Ascending aorta (tissue), 2 donors: ENCODE measurements at regions not wholly inside any gene's neighbourhood (a gene's known extent, or its start where the extent isn't known, plus 50 kb on each side); places are given as distances from the start of the nearest gene placed in this dataset.

Experiments
- DNase-seq, 2 donors: peaks; one replicate each; pipeline ENCODE4 v3.0.0-alpha.2; 2019; ENCODE audit warnings: low spot score in 2 of 2
- H3K27ac ChIP-seq, 2 donors: fragments of 200-600 bp; sonication (generic); one replicate each; pipeline ENCODE4 v1.5.1; 2016 to 2017; ENCODE audit warnings: mild to moderate bottlenecking in 1 of 2
- H3K27me3 ChIP-seq: fragments of 200-600 bp; sonication (generic); one replicate; pipeline ENCODE4 v1.5.1; 2017
- H3K36me3 ChIP-seq, 2 donors: fragments of 200-600 bp; sonication (generic); one replicate each; pipeline ENCODE4 v1.5.1; 2016
- H3K4me1 ChIP-seq, 2 donors: fragments of 200-600 bp; sonication (generic); one replicate each; pipeline ENCODE4 v1.5.1; 2016 to 2017; ENCODE audit warnings: mild to moderate bottlenecking in 1 of 2
- H3K4me3 ChIP-seq, 2 donors: fragments of 200-600 bp; sonication (generic); one replicate each; pipeline ENCODE4 v1.5.1; 2016 to 2017; ENCODE audit warnings: mild to moderate bottlenecking in 1 of 2
- H3K9me3 ChIP-seq, 2 donors: fragments of 200-600 bp; sonication (generic); one replicate each; pipeline ENCODE4 v1.5.1; 2016
- intact Hi-C: fragments of 100-400 bp; cut with DNase I; formaldehyde crosslinking; loops from one replicate; pipeline ENCODE4 v1.15.1; 2023
- TF ChIP-seq, protein P1 (sequence below), 3 experiments: fragments of 200-600 bp in 2 of 3; fragments of 450-650 bp in 1 of 3; sonication (generic) in 2 of 3; IDR thresholded peaks; one replicate each; pipeline ENCODE4 v1.5.1; 2016 to 2019; ENCODE audit warnings: antibody characterized with exemption in 3 of 3, mild to moderate bottlenecking in 1 of 3, moderate library complexity in 1 of 3

- Histone ChIP-seq H3K27me3 (no peaks in the 10 kb centered on the region), H3K36me3 (no peaks in the 10 kb centered on the region), H3K27ac (no peak overlapping the region), H3K9me3 (no peaks in the 10 kb centered on the region), H3K4me1 (no peaks in the 10 kb centered on the region), H3K4me3 (no peak overlapping the region)
- intact Hi-C loops, result no loop called here
- no peak for DNase-seq
- TF ChIP-seq, protein P1, sequence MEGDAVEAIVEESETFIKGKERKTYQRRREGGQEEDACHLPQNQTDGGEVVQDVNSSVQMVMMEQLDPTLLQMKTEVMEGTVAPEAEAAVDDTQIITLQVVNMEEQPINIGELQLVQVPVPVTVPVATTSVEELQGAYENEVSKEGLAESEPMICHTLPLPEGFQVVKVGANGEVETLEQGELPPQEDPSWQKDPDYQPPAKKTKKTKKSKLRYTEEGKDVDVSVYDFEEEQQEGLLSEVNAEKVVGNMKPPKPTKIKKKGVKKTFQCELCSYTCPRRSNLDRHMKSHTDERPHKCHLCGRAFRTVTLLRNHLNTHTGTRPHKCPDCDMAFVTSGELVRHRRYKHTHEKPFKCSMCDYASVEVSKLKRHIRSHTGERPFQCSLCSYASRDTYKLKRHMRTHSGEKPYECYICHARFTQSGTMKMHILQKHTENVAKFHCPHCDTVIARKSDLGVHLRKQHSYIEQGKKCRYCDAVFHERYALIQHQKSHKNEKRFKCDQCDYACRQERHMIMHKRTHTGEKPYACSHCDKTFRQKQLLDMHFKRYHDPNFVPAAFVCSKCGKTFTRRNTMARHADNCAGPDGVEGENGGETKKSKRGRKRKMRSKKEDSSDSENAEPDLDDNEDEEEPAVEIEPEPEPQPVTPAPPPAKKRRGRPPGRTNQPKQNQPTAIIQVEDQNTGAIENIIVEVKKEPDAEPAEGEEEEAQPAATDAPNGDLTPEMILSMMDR (IDR thresholded peaks at IDR 0.05), result no peak
Observed at GRCh38 chrX:9253211-9253610, 211.6 kb upstream of the TBL1X start.

DNA sequence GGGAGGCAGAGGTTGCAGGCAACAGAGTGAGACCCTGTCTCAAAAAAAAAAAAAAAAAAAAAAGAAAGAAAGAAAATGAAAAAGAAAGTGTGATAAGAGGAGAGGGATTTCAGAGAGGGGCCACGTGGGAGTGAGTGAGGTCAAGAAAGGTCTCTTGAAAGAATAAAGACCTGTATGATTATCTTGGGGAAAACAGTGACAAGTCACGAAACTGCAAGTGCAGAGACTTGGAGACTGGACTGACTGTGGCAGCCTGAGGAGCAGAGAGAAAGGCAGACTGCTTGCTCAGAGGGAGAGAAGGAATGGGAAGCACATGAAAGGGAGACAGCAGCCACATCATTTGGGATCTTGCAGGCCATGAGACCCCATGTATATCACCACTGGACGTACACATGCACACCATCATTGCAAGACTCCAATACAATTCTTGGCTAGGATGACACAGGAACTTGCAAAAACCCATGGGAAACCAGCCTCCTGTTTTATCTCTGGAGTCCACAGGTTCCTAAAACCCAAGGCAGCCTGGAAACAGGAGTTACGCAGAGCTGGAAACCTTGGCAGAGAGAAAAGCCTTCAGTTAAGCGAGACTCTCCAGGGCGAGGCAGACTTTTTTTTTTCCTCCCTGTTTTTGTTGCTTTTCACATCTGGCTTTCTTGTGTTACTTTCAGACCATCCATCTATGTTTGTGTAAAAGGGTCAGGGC, 207.0 kb upstream of the TBL1X start:
- TF ChIP-seq, protein P1 (IDR thresholded peaks at IDR 0.05), result no peak
- H3K27ac ChIP-seq, result no peak overlapping the region
- H3K36me3 ChIP-seq, result no peaks in the 10 kb centered on the region
- H3K9me3 ChIP-seq, result no peaks in the 10 kb centered on the region
- intact Hi-C loops, result no loop called here
- no peak for DNase-seq
- H3K27me3 ChIP-seq, result no peaks in the 10 kb centered on the region
- H3K4me3 ChIP-seq, result no peak overlapping the region
- no peaks in the 10 kb centered on the region for H3K4me1 ChIP-seq

DNA sequence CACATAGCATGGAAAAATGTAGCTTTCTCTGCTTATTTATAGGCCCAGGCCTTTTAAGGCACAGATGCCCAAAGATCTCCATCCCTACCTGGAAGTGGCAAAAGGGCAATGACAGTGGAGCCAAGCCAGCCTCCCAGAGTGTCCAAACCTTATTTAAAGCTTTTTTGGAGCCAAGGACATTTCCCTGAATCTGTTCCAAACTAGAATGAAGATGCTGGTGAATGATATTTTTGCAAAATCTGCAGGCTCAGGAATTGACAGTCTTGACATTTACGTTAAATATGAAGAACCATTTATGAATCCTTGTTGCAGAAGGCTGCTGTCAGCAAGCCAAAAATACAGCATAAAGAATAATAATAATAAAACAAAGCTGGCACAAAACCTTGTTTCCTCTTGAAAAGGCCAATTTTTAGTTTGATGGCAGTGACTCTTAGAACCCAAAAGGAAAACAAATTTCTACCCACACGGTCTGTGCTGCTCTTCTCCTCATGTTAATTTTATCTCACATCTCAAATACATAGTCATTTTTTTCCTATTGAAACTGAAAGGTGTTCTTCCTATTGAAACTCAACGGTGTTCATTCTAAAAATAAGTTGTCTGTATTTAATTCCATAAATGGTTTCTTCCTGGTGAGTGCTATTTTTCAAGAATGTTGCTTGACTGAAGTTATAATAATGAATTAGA, 206.3 kb upstream of the TBL1X start:
- Histone ChIP-seq H3K36me3 (no peaks in the 10 kb centered on the region), H3K27me3 (no peaks in the 10 kb centered on the region), H3K4me3 (no peak overlapping the region), H3K27ac (no peak overlapping the region), H3K9me3 (no peaks in the 10 kb centered on the region), H3K4me1 (no peaks in the 10 kb centered on the region)
- TF ChIP-seq, protein P1 (IDR thresholded peaks at IDR 0.05), result no peak
- no peak for DNase-seq
- intact Hi-C loops, result no loop called here

DNA sequence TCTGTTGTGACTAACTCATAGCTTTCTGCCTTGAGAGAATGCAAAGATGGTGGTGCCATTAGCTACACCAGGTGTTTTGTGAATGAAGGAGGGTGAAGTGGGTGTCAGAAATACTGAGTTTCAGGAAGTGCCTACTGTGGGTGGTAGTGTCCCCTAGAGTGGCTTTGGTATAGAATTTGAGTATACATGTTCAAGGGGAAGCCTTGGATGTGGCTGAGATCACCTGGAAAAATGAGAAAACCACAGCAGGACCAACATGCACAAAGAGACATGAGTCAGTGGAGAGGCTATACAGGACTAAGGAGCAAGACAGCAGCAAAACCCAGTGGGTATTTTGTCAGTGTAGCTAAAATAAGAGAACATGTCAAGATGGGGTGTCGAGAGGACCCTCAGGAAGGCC, 204.3 kb upstream of the TBL1X start:
- no peaks in the 10 kb centered on the region for H3K36me3 ChIP-seq
- TF ChIP-seq, protein P1 (IDR thresholded peaks at IDR 0.05), result no peak
- no peak overlapping the region for H3K27ac ChIP-seq
- no peaks in the 10 kb centered on the region for H3K27me3 ChIP-seq
- intact Hi-C loops, result no loop called here
- no peak for DNase-seq
- no peaks in the 10 kb centered on the region for H3K9me3 ChIP-seq
- H3K4me1 ChIP-seq, result no peaks in the 10 kb centered on the region
- no peak overlapping the region for H3K4me3 ChIP-seq

- Histone ChIP-seq H3K27me3 (no peaks in the 10 kb centered on the region), H3K36me3 (no peaks in the 10 kb centered on the region), H3K9me3 (no peaks in the 10 kb centered on the region), H3K4me3 (no peak overlapping the region), H3K4me1 (no peaks in the 10 kb centered on the region), H3K27ac (no peak overlapping the region)
- no peak for DNase-seq
- intact Hi-C loops, result no loop called here
- TF ChIP-seq, protein P1 (IDR thresholded peaks at IDR 0.05), result no peak
Observed at GRCh38 chrX:9267415-9267814, 197.4 kb upstream of the TBL1X start.
